HG03442 (cell line): ENCODE measurements at regions not wholly inside any gene's neighbourhood (a gene's known extent, or its start where the extent isn't known, plus 50 kb on each side); places are given as distances from the start of the nearest gene placed in this dataset.

Experiments
- ATAC-seq: cut with Tn5 transposase; IDR thresholded peaks from one replicate; pipeline ENCODE4 v1.9.1; 2021; ENCODE audit warnings: mild to moderate bottlenecking, moderate library complexity; ENCODE audit not compliant: unreplicated experiment

GRCh38 chr6:41428996-41429421 is 93.6 kb downstream of the NCR2 start:
- no peak for ATAC-seq

DNA sequence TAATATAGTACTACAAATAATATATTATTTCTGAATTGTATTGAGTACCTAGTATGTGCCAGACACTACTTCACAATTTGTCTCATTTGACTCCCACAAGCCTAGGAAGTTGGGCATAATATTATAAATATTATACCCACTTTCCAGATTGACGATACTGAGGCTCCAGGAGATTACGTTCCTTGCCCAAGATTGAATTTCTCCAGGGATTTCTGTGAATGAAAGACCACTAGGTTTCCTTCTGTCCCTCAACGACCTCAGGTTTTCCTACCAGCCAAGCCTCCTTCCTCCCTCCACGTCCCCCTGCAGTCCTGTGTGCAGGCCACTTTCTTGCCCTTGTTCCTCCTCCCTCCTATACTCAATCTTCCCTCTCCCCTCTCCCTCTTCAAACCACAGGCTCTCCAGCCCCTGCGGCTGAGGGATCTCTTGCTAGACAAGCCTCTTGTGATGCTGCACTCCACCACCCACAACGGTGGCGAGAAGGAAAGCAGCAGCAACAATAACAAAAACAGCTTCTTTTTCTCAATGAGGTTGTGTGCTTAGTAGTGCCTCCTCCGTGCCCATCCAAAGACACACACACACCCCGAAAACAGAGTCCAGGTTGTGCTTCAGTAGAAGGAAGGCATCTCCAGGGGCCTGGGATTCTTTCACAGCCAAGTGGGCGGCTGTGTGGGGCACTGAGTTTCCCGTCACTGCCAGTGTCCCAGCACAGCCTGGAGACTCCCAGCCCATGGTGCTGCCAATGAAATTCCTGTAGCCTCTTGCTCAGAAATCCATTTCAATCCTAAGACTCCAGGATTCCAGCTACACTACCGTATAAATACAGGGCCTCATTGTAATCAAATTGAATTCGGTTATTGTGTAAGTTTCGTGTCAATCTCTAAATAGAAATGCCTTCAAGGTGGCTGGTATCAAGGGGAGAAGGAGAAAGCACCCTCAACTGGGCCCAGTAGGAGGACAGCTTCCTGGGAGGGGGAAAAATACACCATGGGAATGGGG is 94.4 kb downstream of the NCR2 start:
- ATAC-seq: no peak

DNA sequence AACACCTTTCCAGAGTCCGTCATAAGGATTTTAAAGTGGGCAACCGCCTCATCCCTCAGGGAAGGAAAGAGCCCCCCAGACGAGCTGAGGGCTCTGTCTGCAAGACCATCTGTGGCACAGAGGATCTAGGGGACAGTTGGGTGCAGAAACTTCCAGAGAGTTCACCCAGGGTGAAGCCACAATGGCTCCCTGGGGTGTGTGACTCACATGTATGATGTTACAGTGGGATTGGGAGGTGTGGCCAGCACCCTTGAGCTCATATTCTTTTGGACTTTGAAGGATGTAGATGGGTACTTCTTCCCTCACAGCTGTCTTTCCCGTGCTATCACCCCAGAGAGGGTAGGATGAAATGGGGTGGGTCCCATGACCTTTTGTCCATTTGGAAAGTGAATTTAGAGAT is 95.5 kb downstream of the NCR2 start:
- ATAC-seq: no peak

DNA sequence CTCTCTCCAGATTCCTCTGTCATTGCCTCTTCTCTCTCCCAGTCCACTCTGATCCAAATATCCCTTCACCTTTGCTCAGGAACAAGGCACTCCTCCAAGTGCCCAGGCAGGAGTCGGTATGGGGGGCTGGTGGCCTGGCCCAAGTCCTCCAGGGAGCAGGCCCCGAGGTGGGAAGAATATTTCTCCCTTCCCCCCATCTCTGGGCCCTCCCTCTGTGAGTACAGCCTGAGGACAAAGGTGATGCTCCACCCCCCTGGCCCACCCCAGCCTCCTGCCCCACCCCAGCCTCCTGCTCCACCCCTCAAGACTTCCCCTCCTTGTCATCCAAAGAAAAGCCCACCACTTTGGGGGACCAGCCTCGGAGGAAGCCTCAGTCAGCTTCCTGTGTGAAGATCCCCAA is 96.9 kb downstream of the NCR2 start:
- ATAC-seq: no peak

GRCh38 chr6:41434803-41435481 is 99.5 kb downstream of the NCR2 start:
- no peak for ATAC-seq

DNA sequence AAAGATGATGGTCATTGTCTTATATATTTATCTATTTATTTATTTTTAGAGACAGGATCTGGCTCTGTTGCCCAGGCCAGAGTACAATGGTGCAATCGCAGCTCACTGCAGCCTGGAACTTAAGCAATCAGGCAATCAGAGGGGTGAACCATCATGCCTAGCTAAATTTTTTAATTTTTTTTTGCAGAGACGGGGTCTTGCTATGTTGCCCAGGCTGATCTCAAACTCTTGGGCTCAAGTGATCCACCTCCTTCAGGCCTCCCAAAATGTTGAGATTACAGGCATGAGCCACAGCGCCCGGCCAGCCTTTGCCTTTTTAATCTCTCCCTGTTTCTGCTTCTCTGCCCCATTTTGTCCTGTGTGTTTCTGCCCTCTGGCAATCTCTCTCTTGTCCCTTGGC is 102.2 kb downstream of the NCR2 start:
- ATAC-seq: no peak

DNA sequence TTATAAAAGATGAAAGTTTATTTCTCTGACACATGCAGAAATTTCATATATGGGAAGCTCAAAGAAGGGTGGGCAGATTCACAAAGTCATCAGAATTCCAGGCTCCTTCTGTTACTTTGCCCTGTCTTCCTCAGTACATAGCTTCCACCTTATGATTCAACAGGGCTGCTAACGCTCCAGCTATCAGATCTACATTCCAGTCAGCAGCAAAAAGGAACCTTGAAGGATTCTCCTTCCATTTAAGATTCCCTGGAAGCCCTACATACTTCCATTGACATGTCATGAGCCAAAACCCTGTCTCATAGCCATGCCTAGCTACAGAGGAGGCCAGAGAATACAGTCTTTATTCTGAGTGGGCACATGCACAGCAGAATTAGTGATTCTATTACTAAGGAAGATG is 103.3 kb downstream of the NCR2 start:
- ATAC-seq: no peak

DNA sequence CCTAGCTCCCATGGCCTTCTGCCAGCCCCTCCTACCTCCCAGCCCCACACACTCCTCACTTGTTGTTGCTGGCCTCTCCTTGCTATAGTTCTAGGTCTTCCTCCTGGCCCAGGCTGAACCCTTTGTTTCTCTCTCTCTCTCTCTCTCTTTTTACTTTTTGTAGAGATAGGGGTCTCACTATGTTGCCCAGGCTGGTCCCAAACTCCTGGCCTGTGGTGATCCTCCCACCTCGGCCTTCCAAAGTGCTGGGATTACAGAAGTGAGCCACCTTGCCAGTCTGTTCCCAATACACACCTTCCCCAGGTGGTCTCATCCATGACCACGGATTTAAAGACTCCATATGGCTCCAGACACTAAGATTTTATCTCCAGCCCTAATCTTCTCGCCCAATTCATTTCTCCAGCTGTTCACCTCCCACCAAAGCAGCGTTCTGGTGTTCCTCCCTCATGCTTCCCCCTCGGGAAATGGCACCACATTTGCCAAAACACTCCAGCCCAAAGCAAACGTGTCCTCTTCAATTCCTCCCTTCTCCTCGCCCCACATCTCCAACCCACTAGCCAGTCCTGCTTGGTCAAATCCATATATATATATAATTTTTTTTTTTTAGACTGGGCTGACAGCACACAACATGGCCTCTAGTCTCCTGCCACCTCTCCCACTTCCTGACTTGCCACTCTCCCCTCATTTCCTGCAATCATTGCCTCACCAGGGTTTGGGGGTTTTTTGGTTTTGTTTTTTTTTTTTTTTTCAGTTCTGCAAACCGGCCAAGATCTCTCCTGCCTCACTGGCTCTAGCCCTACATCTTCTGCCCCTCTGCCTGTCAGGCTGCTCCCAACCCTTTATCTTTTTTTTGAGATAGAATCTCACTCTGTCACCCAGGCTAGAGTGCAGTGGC is 104.4 kb downstream of the NCR2 start:
- ATAC-seq: no peak

DNA sequence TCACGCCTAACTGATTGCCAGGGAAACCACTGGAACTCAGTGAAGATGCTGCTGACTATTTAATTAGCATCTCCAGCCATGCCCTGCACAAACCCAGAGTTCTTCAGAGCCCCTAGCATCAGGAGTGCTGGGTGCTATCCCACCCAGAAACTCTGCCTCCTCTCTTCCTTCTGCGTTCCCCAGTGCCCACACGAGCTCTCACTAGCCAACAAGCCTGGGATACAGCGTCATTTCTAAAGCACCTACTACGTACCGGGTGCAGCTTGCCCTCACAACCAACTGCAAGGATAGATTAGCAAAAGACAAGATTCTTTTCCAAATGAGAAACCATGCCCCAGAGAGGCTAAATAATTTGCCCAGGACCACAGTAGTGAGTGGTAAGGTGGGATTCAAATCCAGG is 105.2 kb upstream of the FOXP4 start:
- ATAC-seq: no peak

GRCh38 chr6:41441598-41442351 is 104.4 kb upstream of the FOXP4 start:
- no peak for ATAC-seq

DNA sequence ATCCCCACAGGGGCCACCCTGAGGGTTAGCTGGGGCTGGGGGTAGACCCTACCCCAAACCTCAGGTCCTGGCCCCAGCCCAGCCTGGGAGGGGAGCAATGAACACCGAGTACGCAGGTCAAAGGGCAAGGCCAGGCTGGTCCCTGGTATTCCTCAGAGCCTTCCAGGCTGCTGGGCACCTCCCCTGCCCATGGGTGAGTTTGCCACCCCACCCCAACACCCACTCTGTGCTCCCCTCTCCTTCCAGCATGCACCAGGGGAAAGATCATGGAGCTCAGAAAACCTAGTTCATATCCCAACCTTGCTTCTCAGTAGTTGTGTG is 103.9 kb upstream of the FOXP4 start:
- no peak for ATAC-seq

- no peak for ATAC-seq
These were observed 103.2 kb upstream of the FOXP4 start for GRCh38 chr6:41442800-41443501.

- no peak for ATAC-seq
These were observed 102.3 kb upstream of the FOXP4 start for GRCh38 chr6:41443616-41444525.

DNA sequence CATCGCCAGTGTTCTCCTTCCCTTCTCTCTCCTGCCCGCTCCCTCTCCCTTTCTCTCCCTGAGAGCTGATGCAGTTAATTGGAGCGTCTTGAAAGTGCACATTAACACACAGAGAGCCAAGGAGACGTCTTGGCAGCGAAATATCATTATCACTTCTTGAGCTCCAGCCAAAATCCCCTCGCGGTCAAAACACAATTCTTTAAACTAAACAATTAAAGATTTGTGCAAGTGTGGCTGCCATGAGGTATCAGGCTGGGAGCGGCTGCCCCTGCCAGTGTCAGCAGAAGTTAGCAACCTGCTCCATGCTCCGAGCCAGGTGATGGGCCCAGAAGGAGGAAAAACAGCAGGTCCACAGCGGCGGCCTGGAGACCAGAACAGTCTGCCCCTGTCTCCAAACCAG is 100.9 kb upstream of the FOXP4 start:
- no peak for ATAC-seq

DNA sequence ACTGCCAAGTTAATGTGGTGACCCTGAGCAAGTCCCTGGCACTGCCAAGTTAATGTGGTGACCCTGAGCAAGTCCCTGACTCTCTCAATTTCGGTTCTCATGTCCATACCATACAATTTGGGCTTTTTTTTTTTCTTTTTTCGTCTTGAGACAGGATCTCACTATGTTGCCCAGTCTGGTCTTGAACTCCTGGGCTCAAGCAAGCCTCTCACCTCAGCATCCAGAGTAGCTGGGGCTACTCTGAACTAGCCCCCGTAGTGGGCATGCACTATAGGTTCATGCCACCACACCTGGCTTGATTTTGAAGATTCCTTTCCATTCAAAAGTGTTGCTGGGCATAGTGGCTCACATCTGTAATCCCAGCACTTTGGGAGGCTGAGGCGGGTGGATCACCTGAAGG is 100.0 kb upstream of the FOXP4 start:
- no peak for ATAC-seq

DNA sequence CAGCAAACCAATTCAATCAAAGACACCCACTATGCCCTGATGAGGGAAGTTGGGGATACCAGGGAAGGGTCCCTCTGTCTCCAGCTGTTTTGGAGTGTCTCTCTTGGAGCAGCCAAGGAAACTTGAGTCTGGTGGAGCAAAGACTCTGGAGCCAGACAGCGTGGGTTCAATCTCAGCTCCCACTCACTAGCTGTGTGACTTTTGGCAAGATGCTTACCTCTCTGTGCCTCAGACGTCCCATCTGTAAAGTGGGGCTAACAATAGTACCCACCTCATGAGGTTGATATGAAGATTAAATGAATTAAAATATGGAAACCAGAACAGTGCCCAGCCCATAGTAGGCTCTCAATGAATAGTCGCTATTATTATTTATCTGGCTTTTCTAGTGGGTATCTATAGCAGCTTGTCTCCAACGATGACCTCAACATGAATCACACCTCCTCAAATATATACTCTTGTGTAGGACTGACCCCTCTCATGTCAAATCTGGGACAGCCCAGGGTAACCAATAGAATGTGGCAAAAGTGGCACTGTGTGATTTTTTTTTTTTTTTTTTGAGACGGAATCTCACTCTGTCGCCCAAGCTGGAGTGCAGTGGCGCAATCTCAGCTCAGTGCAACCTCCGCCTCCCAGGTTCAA is 99.2 kb upstream of the FOXP4 start:
- ATAC-seq: no peak

- ATAC-seq: no peak
These were observed 97.9 kb upstream of the FOXP4 start for GRCh38 chr6:41448256-41448655.
